ENCODE measurements at regions not wholly inside any gene's neighbourhood (a gene's known extent, or its start where the extent isn't known, plus 50 kb on each side); places are given as distances from the start of the nearest gene placed in this dataset.
A peak's percentile ranks its signal among the peaks of the same experiment; 100 is the strongest.

DNA sequence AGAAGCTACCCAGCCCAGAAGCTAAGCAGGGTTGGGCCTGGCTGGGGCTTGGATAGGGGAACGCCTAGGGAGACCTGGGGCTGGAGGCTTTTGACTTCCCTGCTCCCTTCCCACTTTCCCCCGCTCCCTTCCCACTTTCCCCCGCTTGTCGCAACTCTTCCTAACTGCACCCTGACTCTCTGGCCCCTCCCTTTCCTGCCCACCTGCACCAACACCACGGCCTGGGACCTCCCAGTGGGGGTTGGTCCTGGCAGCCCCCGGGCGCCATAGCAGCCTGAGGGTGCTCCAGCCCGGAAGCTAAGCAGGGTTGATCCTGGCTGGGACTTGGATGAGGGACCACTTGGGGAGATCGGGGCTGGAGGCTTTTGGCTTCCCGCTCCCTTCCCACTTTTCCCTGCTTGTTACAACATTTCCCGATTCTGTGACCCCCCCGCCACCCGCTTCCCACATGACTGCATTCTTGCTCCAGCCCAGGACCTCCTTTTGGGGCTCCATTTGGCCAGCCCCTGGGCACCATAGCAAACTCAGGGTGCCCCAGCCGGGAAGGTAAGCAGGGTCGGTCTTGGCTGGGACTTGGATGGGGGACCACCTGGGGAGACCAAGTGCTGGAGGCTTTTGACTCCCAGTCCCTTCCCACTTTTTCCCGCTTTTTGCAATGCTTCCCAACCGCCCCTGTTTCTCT, 2287.0 kb downstream of the TP53TG3F start:
- Histone ChIP-seq H3K9me3 (no peaks in the 10 kb centered on the region), H3K36me3 (no peaks in the 10 kb centered on the region), H3K27ac (no peak overlapping the region), H3K27me3 (no peaks in the 10 kb centered on the region), H3K4me1 (no peaks in the 10 kb centered on the region), H3K4me3 (no peak overlapping the region)
- no peak for DNase-seq
- 76% methylated on average over 7 of the region's 17 CpGs for WGBS (ENCODE audit: insufficient coverage, low coverage, low lambda C conversion rate, missing lambda C conversion rate)
- ATAC-seq = peak in 1 of 4 donors; percentile 12
- intact Hi-C loops (cut with DNase I) = loop anchor here in 1 of 2 donors (10.0 kb wide), 1 partner anchor 48 kb away; no protein-coding TSS in a partner anchor
- no peak for TF ChIP-seq POLR2A (IDR thresholded peaks at IDR 0.05)
- TF ChIP-seq, protein P1, sequence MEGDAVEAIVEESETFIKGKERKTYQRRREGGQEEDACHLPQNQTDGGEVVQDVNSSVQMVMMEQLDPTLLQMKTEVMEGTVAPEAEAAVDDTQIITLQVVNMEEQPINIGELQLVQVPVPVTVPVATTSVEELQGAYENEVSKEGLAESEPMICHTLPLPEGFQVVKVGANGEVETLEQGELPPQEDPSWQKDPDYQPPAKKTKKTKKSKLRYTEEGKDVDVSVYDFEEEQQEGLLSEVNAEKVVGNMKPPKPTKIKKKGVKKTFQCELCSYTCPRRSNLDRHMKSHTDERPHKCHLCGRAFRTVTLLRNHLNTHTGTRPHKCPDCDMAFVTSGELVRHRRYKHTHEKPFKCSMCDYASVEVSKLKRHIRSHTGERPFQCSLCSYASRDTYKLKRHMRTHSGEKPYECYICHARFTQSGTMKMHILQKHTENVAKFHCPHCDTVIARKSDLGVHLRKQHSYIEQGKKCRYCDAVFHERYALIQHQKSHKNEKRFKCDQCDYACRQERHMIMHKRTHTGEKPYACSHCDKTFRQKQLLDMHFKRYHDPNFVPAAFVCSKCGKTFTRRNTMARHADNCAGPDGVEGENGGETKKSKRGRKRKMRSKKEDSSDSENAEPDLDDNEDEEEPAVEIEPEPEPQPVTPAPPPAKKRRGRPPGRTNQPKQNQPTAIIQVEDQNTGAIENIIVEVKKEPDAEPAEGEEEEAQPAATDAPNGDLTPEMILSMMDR (IDR thresholded peaks at IDR 0.05) = no peak

DNA sequence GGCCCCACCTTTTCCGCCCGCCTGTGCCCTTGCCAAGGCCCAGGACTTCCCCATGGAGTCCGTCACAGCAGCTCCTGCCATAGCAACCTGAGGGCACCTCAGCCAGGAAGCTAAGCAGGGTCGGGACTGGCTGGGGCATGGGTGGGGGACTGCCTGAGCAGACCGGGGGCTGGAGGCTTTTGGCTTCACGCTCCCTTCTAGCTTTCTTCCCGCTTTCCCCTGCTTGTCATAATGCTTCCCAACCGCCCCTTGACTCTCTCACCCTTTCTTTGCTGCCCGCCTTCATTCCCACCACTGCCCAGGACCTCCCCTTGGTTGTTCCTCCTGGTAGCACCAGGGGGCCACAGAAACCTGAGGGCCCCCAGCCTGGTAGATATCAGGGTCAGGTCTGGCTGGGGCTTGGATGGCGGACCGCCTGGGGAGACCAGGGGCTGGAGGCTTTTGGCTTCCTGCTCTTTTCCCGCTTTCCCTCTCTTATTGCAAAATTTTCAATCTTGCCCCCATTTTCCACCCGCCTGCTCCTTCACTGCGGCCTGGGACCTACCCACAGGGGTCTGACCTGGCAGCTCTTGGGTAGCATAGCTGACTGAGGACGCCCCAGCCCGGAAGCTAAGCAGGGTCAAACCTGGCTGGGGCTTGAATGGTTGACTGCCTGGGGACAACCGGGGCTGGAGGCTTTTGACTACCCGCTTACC, 2287.7 kb downstream of the TP53TG3F start:
- H3K9me3 ChIP-seq = no peaks in the 10 kb centered on the region
- no peak for ATAC-seq

DNA sequence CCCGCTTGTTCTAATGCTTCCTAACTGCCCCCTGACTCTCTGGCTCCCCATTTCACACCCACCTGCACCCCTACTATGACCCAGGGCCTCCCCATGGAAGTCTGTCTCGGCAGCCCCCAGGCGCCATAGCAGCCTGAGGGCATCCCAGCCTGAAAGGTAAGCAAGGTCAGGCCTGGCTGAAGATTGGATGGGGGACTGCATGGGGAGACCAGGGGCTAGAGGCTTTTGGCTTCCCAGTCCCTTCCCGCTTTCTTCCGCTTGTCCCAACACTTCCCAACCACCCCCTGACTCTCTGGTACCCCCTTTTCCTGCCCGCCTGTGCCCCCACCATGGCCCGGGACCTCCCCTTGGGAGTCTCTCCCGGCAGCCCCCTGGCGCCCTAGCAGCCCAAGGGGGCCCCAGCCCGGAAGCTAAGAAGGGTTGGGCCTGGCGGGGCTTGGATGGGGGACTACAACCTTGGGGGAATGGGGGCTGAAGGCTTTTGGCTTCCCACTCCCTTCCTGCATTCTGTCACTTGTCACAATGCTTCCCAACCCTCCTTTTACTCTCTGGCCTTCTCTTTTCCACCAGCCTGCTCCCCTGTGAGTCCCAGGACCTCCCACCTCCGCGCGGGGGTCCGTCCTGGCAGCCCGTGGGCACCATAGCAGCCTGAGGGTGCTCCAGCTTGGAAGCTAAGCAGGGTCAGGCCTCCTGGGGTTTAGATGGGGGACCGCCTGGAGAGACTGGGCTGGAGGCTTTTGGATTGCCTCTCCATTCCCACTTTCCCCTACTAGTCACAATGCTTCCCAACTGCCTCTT, 2288.4 kb downstream of the TP53TG3F start:
- Histone ChIP-seq H3K27me3 (no peaks in the 10 kb centered on the region), H3K36me3 (no peaks in the 10 kb centered on the region), H3K9me3 (no peaks in the 10 kb centered on the region), H3K27ac (no peak overlapping the region), H3K4me1 (no peaks in the 10 kb centered on the region), H3K4me3 (no peak overlapping the region)
- no peak for DNase-seq
- TF ChIP-seq, protein P1 (IDR thresholded peaks at IDR 0.05) = no peak
- no peak for TF ChIP-seq POLR2A (IDR thresholded peaks at IDR 0.05)
- ATAC-seq = no peak
- intact Hi-C loops (cut with DNase I) = loop anchor here in 1 of 2 donors (10.0 kb wide), 1 partner anchor 47 kb away; no protein-coding TSS in a partner anchor
- 80% methylated on average over 6 of the region's 17 CpGs for WGBS (ENCODE audit: insufficient coverage, low coverage, low lambda C conversion rate, missing lambda C conversion rate)

More for the DNA sequence above, 2287.7 kb downstream of the TP53TG3F start:
- intact Hi-C loops (cut with DNase I) = loop anchor here in 1 of 2 donors (10.0 kb wide), 1 partner anchor 48 kb away; no protein-coding TSS in a partner anchor
- Histone ChIP-seq H3K27me3 (no peaks in the 10 kb centered on the region), H3K4me1 (no peaks in the 10 kb centered on the region), H3K36me3 (no peaks in the 10 kb centered on the region), H3K27ac (no peak overlapping the region), H3K4me3 (no peak overlapping the region)
- 93% methylated on average over 12 of the region's 18 CpGs for WGBS (ENCODE audit: insufficient coverage, low coverage, low lambda C conversion rate, missing lambda C conversion rate)
- no peak for DNase-seq
- no peak for TF ChIP-seq POLR2A (IDR thresholded peaks at IDR 0.05)
- TF ChIP-seq, protein P1 (IDR thresholded peaks at IDR 0.05) = no peak

DNA sequence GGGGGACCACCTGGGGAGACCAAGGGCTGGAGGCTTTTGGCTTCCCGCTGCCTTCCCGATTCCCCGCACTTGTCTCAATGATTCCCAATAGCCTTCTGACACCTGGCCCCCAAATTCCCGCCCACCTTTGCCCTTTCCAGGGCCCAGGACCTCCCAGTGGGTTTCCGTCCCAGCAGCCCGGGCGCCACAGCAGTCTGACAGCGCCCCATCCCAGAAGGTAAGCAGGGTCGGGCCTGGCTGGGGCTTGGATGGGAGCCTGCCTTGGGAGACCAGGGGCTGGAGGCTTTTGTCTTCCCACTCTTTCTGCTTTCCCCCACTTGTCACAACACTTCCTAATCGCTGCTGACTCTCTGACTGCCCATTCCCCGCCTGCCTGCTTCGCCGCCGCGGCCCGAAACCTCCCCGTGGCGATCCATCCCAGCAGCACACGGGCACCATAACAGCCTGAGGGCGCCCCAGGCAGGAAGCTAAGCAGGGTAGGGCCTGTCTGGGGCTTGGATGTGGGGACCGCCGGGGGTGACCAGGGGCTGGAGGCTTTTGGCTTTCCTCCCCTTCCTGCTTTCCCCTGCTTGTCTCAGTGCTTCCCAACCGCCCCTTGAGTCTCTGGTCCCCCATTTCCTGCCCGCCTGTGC, 2289.3 kb downstream of the TP53TG3F start:
- intact Hi-C loops (cut with DNase I) = loop anchor here in 1 of 2 donors (10.0 kb wide), 1 partner anchor 46 kb away; no protein-coding TSS in a partner anchor
- H3K27me3 ChIP-seq = no peaks in the 10 kb centered on the region
- DNase-seq = no peak

More for the DNA sequence above, 2289.3 kb downstream of the TP53TG3F start:
- Histone ChIP-seq H3K4me3 (no peak overlapping the region), H3K4me1 (no peaks in the 10 kb centered on the region), H3K27ac (no peak overlapping the region), H3K9me3 (no peaks in the 10 kb centered on the region), H3K36me3 (no peaks in the 10 kb centered on the region)
- TF ChIP-seq, protein P1 (IDR thresholded peaks at IDR 0.05) = no peak
- no peak for TF ChIP-seq POLR2A (IDR thresholded peaks at IDR 0.05)
- 79% methylated on average over 2 of the region's 24 CpGs for WGBS (ENCODE audit: insufficient coverage, low coverage, low lambda C conversion rate, missing lambda C conversion rate)
- ATAC-seq = no peak

Data from right lobe of liver (tissue), 6 donors.